GM10266 (cell line): ENCODE measurements at regions not wholly inside any gene's neighbourhood (a gene's known extent, or its start where the extent isn't known, plus 50 kb on each side); places are given as distances from the start of the nearest gene placed in this dataset.

Experiments used
- DNase-seq: peaks from one replicate; pipeline ENCODE4 v3.0.0; 2012; ENCODE audit errors: extremely low spot score
- TF ChIP-seq, protein P1 (sequence below): IDR thresholded peaks from 2 replicates; pipeline ENCODE4 v1.5.1; 2012; ENCODE audit warnings: mild to moderate bottlenecking, low read depth; ENCODE audit not compliant: control insufficient read depth, insufficient read depth; ENCODE audit errors: missing control alignments

DNA sequence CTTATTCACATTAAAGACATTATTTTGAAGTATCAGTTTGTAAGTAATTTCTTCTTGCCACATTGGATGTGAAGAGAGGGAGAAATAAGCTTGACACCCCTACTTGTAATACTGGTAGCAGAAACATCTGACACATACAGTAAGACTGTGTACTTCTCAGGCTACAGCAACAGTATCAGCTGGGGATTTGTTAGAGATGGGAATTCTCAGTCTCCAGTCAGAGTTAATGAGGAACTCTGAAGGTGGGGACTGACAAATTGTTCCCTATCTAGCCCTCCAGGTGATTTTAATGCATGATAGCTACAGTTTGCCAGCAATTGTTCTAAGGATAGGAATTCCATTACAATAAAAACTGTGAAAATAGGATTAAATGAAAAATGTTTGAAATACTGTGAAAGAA is 524.8 kb downstream of the PRR16 start:
- no peak for DNase-seq
- TF ChIP-seq, protein P1, sequence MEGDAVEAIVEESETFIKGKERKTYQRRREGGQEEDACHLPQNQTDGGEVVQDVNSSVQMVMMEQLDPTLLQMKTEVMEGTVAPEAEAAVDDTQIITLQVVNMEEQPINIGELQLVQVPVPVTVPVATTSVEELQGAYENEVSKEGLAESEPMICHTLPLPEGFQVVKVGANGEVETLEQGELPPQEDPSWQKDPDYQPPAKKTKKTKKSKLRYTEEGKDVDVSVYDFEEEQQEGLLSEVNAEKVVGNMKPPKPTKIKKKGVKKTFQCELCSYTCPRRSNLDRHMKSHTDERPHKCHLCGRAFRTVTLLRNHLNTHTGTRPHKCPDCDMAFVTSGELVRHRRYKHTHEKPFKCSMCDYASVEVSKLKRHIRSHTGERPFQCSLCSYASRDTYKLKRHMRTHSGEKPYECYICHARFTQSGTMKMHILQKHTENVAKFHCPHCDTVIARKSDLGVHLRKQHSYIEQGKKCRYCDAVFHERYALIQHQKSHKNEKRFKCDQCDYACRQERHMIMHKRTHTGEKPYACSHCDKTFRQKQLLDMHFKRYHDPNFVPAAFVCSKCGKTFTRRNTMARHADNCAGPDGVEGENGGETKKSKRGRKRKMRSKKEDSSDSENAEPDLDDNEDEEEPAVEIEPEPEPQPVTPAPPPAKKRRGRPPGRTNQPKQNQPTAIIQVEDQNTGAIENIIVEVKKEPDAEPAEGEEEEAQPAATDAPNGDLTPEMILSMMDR = no peak

DNA sequence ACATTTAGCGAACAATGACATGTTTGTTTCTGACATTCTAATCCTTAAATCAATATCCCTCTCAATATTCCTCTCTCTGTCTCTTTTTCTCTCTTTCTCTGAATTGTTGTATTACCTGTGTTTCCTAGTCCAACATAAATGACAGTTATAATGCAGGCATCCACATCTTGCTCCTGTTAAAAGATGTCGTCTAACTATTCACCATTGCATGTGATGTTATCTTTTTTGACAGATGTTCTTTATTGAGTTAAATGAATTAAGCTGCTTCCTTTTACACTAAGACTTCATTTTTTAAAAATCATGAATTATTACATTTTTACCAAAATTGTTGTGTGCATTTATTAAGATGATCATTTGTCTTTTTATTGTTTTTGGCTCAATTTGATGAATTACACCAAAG is 527.5 kb downstream of the PRR16 start:
- TF ChIP-seq, protein P1 = no peak
- DNase-seq = no peak

DNA sequence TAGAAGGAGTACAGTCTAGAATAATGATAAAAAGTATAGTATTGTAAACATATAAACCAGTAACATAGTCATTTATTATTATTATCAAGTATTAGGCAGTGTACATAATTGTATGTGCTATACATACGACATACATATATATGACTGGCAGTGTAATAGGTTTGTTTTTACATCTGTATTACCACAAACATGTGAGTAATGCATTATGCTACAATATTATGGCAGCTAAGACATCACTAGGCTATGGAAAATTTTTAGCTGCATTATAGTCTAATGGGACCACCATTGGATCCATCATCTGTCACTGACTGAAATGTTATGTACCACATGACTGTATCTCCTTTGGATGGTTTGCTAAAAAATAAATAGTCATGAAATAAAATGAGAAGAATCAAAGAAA is 530.0 kb downstream of the PRR16 start:
- TF ChIP-seq, protein P1 = no peak

DNA sequence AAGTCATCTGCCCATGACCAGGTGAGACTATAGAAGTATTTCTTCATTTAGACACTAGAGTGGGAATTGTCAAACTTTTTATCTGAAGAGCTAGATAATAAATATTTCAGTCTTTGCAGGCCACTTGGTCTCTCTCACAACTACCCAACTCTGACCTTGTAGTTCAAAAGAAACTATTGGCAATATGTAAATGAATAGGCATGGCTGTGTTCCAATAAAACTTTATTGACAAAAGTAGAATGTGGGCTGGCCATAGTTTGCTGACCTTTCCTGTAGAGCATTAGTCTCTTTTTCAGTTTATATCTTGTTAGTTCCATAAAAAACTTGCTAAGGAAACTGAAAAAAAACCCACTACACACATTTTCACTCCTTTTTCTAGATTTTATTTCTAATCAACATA is 535.5 kb downstream of the PRR16 start:
- TF ChIP-seq, protein P1 = no peak
- no peak for DNase-seq

More for the DNA sequence above, 530.0 kb downstream of the PRR16 start:
- no peak for DNase-seq

DNA sequence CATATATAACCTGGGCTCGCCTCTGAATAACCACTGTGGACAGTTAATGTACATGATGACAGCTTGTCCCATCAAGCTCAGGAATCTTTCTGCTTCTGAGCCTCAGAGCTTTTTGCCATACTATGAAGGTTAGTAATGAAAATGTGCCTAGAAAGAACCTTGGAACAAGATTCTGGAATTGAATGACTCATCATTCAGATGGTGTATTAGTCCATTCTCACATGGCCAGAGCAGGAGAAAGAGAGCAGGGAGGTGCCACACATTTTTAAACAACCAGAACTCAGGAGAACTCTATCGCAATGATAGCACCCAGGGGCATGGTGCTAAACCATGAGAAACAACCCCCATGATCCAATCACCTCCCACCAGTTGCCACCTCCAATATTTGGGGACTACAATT is 542.1 kb downstream of the PRR16 start:
- TF ChIP-seq, protein P1 = no peak
- DNase-seq = no peak

DNA sequence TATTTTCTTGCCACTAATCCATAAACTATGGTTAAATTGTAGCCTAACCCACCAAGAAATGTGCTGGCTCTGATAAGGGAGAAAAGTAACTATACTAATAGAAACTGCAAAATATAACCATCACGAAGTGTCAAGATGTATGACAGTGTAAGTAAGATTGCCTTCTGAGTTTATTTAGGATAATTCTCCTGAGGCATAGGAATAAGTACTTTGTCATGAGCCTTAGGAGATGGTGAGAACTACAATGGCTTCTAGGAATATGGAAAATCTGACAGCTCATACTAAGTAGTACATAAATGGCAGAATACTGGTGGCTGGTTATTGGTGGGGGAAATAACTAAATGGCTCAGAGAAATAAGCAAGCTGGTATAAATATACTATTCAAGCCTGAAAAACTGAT is 543.9 kb downstream of the PRR16 start:
- DNase-seq = no peak
- TF ChIP-seq, protein P1 = no peak

DNA sequence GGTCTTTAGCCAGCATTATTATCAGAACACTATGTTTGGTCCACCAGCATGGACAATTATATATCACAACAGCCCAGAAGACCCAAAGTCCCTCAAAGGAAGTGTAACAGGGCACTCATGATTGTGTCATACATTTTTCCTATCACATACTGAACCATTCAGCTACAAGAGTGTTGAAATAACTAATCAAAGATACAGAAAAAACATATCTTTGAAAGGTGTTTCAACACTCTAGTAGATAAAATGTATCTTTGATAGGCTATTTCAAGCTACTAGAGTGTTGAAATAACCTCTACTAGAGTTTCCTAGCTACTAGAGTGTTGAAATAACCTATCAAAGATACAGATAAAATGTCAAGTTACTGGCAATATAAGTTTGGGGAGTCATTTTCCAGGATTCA is 545.0 kb downstream of the PRR16 start:
- TF ChIP-seq, protein P1 = no peak
- no peak for DNase-seq
